WTC11 (cell line): ENCODE measurements at regions not wholly inside any gene's neighbourhood (a gene's known extent, or its start where the extent isn't known, plus 50 kb on each side); places are given as distances from the start of the nearest gene placed in this dataset.

Source experiments
- ELF4 ChIP-seq: sonication (generic); formaldehyde crosslinking; IDR thresholded peaks from 2 replicates; pipeline ENCODE4 v1.8.1; 2022; ENCODE audit warnings: low read depth, mild to moderate bottlenecking, moderate library complexity, missing genetic modification reagents
- JUN ChIP-seq: sonication (generic); formaldehyde crosslinking; IDR thresholded peaks from 2 replicates; pipeline ENCODE4 v1.8.0; 2023; ENCODE audit warnings: mild to moderate bottlenecking, missing genetic modification reagents
- NR1H2 ChIP-seq: sonication (generic); formaldehyde crosslinking; IDR thresholded peaks from 2 replicates; pipeline ENCODE4 v1.9.0; 2021; ENCODE audit warnings: mild to moderate bottlenecking, moderate library complexity, missing genetic modification reagents
- RELA ChIP-seq: sonication (generic); formaldehyde crosslinking; IDR thresholded peaks from 2 replicates; pipeline ENCODE4 v1.8.1; 2022; ENCODE audit warnings: missing genetic modification reagents, mild to moderate bottlenecking, borderline replicate concordance
- TEAD4 ChIP-seq: sonication (generic); formaldehyde crosslinking; IDR thresholded peaks from 2 replicates; pipeline ENCODE4 v1.8.0; 2022; ENCODE audit warnings: mild to moderate bottlenecking, missing genetic modification reagents
- ZNF317 ChIP-seq: sonication (generic); formaldehyde crosslinking; IDR thresholded peaks from 2 replicates; pipeline ENCODE4 v1.8.1; 2023; ENCODE audit warnings: low read depth, mild to moderate bottlenecking, moderate library complexity, missing genetic modification reagents, borderline replicate concordance
- ZNF671 ChIP-seq: fragments of 250-450 bp; sonication (Bioruptor Pico); IDR thresholded peaks from 2 replicates; pipeline ENCODE4 v1.8.0; 2021; ENCODE audit warnings: mild to moderate bottlenecking
- TF ChIP-seq, protein P1 (sequence below): sonication (generic); formaldehyde crosslinking; IDR thresholded peaks from 2 replicates; pipeline ENCODE4 v1.8.1; 2023; ENCODE audit warnings: mild to moderate bottlenecking, moderate library complexity, missing genetic modification reagents
- TF ChIP-seq, protein P2 (sequence below): fragments of 200-600 bp; IDR thresholded peaks from 2 replicates; pipeline ENCODE4 v1.8.0; 2022; ENCODE audit warnings: antibody characterized with exemption
- TF ChIP-seq, protein P3 (sequence below): sonication (generic); formaldehyde crosslinking; IDR thresholded peaks from 2 replicates; pipeline ENCODE4 v1.8.0; 2022; ENCODE audit warnings: mild to moderate bottlenecking, missing genetic modification reagents
- TF ChIP-seq, protein P4 (sequence below): sonication (generic); formaldehyde crosslinking; IDR thresholded peaks from 2 replicates; pipeline ENCODE4 v1.8.0; 2022; ENCODE audit warnings: mild to moderate bottlenecking, missing genetic modification reagents

DNA sequence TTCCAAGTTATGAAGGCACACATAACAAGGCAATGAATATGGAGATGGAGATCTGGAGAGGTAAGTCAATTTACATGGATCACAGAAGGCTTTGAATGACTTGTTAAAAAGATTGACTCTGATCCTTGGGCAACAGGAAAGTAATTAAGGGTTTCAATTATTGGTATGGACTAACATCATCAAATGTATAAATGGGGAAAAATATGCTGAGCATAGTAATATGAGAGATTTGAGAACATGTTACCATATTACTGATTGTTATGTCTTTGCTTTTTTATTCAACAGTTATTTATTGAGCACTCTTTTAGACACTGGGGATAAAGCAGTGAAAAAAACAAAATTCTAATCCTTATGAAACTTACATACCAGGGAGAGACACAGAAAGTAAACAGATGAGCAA lies 238.5 kb upstream of the ROBO1 start:
- TF ChIP-seq, protein P1, sequence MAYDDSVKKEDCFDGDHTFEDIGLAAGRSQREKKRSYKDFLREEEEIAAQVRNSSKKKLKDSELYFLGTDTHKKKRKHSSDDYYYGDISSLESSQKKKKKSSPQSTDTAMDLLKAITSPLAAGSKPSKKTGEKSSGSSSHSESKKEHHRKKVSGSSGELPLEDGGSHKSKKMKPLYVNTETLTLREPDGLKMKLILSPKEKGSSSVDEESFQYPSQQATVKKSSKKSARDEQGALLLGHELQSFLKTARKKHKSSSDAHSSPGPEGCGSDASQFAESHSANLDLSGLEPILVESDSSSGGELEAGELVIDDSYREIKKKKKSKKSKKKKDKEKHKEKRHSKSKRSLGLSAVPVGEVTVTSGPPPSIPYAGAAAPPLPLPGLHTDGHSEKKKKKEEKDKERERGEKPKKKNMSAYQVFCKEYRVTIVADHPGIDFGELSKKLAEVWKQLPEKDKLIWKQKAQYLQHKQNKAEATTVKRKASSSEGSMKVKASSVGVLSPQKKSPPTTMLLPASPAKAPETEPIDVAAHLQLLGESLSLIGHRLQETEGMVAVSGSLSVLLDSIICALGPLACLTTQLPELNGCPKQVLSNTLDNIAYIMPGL (CRISPR knock-in tag), result no peak
- TF ChIP-seq RELA (CRISPR knock-in tag) (no peak), TEAD4 (CRISPR knock-in tag) (no peak), ELF4 (CRISPR knock-in tag) (no peak), ZNF671 (no peak), ZNF317 (no peak), NR1H2 (CRISPR knock-in tag) (no peak), JUN (CRISPR knock-in tag) (no peak)
- TF ChIP-seq, protein P2, sequence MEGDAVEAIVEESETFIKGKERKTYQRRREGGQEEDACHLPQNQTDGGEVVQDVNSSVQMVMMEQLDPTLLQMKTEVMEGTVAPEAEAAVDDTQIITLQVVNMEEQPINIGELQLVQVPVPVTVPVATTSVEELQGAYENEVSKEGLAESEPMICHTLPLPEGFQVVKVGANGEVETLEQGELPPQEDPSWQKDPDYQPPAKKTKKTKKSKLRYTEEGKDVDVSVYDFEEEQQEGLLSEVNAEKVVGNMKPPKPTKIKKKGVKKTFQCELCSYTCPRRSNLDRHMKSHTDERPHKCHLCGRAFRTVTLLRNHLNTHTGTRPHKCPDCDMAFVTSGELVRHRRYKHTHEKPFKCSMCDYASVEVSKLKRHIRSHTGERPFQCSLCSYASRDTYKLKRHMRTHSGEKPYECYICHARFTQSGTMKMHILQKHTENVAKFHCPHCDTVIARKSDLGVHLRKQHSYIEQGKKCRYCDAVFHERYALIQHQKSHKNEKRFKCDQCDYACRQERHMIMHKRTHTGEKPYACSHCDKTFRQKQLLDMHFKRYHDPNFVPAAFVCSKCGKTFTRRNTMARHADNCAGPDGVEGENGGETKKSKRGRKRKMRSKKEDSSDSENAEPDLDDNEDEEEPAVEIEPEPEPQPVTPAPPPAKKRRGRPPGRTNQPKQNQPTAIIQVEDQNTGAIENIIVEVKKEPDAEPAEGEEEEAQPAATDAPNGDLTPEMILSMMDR, result no peak
- TF ChIP-seq, protein P3, sequence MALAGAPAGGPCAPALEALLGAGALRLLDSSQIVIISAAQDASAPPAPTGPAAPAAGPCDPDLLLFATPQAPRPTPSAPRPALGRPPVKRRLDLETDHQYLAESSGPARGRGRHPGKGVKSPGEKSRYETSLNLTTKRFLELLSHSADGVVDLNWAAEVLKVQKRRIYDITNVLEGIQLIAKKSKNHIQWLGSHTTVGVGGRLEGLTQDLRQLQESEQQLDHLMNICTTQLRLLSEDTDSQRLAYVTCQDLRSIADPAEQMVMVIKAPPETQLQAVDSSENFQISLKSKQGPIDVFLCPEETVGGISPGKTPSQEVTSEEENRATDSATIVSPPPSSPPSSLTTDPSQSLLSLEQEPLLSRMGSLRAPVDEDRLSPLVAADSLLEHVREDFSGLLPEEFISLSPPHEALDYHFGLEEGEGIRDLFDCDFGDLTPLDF, result no peak
- TF ChIP-seq, protein P4, sequence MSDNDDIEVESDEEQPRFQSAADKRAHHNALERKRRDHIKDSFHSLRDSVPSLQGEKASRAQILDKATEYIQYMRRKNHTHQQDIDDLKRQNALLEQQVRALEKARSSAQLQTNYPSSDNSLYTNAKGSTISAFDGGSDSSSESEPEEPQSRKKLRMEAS, result no peak
